H9 (cell line): ENCODE measurements at regions not wholly inside any gene's neighbourhood (a gene's known extent, or its start where the extent isn't known, plus 50 kb on each side); places are given as distances from the start of the nearest gene placed in this dataset.
"Not testable (repeated sequence)": the region's sequence is repeated elsewhere in the genome, so short reads cannot be mapped to it uniquely, and the experiment has no call there.

ENCODE experiments used
- DNase-seq: peaks from one replicate; pipeline ENCODE4 v3.0.0-alpha.2; 2017
- H2AFZ ChIP-seq: one replicate; pipeline ENCODE4 v1.6.1; 2013; ENCODE audit warnings: mild to moderate bottlenecking, low read length, control low read depth, moderate library complexity
- H2AK5ac ChIP-seq: 2 replicates; pipeline ENCODE4 v1.6.1; 2013; ENCODE audit warnings: low read length, control low read depth, mixed read lengths; ENCODE audit not compliant: insufficient read length
- H2BK120ac ChIP-seq: one replicate; pipeline ENCODE4 v1.6.1; 2013; ENCODE audit warnings: low read depth, mild to moderate bottlenecking, low read length, control low read depth, inconsistent platforms; ENCODE audit not compliant: poor library complexity, severe bottlenecking
- H2BK12ac ChIP-seq: 2 replicates; pipeline ENCODE4 v1.6.1; 2013; ENCODE audit warnings: low read length, control low read depth, mixed read lengths, low read depth; ENCODE audit not compliant: insufficient read length
- H2BK15ac ChIP-seq: 2 replicates; pipeline ENCODE4 v1.6.1; 2013; ENCODE audit warnings: low read depth, low read length, control low read depth
- H2BK20ac ChIP-seq: one replicate; pipeline ENCODE4 v1.6.1; 2013; ENCODE audit warnings: low read depth, mild to moderate bottlenecking, low read length, control low read depth, inconsistent platforms; ENCODE audit not compliant: poor library complexity, severe bottlenecking
- H2BK5ac ChIP-seq: 2 replicates; pipeline ENCODE4 v1.6.1; 2013; ENCODE audit warnings: low read length, control low read depth, mixed read lengths; ENCODE audit not compliant: insufficient read length
- H3K14ac ChIP-seq: 2 replicates; pipeline ENCODE4 v1.6.1; 2013; ENCODE audit warnings: low read length, control low read depth; ENCODE audit not compliant: insufficient read depth
- H3K18ac ChIP-seq: 2 replicates; pipeline ENCODE4 v1.6.1; 2013; ENCODE audit warnings: low read depth, mild to moderate bottlenecking, mixed read lengths, low read length, control low read depth; ENCODE audit not compliant: insufficient read length
- H3K23ac ChIP-seq: 2 replicates; pipeline ENCODE4 v1.6.1; 2013; ENCODE audit warnings: low read length, control low read depth, mixed read lengths, low read depth; ENCODE audit not compliant: insufficient read length
- H3K23me2 ChIP-seq: 2 replicates; pipeline ENCODE4 v1.6.1; 2013; ENCODE audit warnings: low read depth, mild to moderate bottlenecking, mixed read lengths, low read length, control low read depth; ENCODE audit not compliant: insufficient read length, poor library complexity, severe bottlenecking
- H3K27ac ChIP-seq: 2 replicates; pipeline ENCODE4 v1.5.1; 2013; ENCODE audit warnings: low read length, control low read depth, mixed read lengths, low read depth; ENCODE audit not compliant: insufficient read length
- H3K27me3 ChIP-seq: 2 replicates; pipeline ENCODE4 v1.6.1; 2013; ENCODE audit warnings: low read length, control low read depth, inconsistent platforms; ENCODE audit not compliant: insufficient read depth
- H3K4ac ChIP-seq: 2 replicates; pipeline ENCODE4 v1.6.1; 2013; ENCODE audit warnings: low read depth, mild to moderate bottlenecking, control low read depth, inconsistent platforms, low read length, moderate library complexity
- H3K4me1 ChIP-seq: 2 replicates; pipeline ENCODE4 v1.6.1; 2013; ENCODE audit warnings: low read length, control low read depth, inconsistent platforms; ENCODE audit not compliant: insufficient read depth
- H3K4me2 ChIP-seq: 2 replicates; pipeline ENCODE4 v1.6.1; 2013; ENCODE audit warnings: low read length, control low read depth, mixed read lengths; ENCODE audit not compliant: insufficient read length, insufficient read depth
- H3K56ac ChIP-seq: 2 replicates; pipeline ENCODE4 v1.6.1; 2013; ENCODE audit warnings: low read depth, mild to moderate bottlenecking, mixed read lengths, low read length, control low read depth; ENCODE audit not compliant: insufficient read length
- H3K79me1 ChIP-seq: 2 replicates; pipeline ENCODE4 v1.6.1; 2013; ENCODE audit warnings: low read depth, mild to moderate bottlenecking, moderate library complexity, low read length, control low read depth, inconsistent platforms; ENCODE audit not compliant: insufficient read depth, poor library complexity, severe bottlenecking
- H3K79me2 ChIP-seq: 2 replicates; pipeline ENCODE4 v1.6.1; 2013; ENCODE audit warnings: low read length, control low read depth, inconsistent platforms; ENCODE audit not compliant: insufficient read depth
- H3K9ac ChIP-seq: 2 replicates; pipeline ENCODE4 v1.6.1; 2013; ENCODE audit warnings: low read length, control low read depth, mixed read lengths; ENCODE audit not compliant: insufficient read length; ENCODE audit errors: extremely low read depth
- H3K9me3 ChIP-seq: one replicate; pipeline ENCODE4 v1.6.1; 2013; ENCODE audit warnings: low read depth, low read length, inconsistent platforms; ENCODE audit not compliant: control insufficient read depth
- H3T11ph ChIP-seq: one replicate; pipeline ENCODE4 v1.6.1; 2013; ENCODE audit warnings: mild to moderate bottlenecking, low read length, control low read depth, inconsistent platforms
- H4K20me1 ChIP-seq: one replicate; pipeline ENCODE4 v1.6.1; 2013; ENCODE audit not compliant: control insufficient read depth, insufficient read length, insufficient read depth
- H4K5ac ChIP-seq: 2 replicates; pipeline ENCODE4 v1.6.1; 2013; ENCODE audit warnings: low read depth, mild to moderate bottlenecking, mixed read lengths, low read length, control low read depth; ENCODE audit not compliant: insufficient read length
- H4K8ac ChIP-seq: replicated peaks from 2 replicates; pipeline ENCODE4 v1.6.1; 2013; ENCODE audit warnings: low read length, control low read depth, mixed read lengths, low read depth; ENCODE audit not compliant: insufficient read length
- H4K91ac ChIP-seq: 2 replicates; pipeline ENCODE4 v1.6.1; 2013; ENCODE audit warnings: low read depth, mild to moderate bottlenecking, moderate library complexity, mixed read lengths, low read length, control low read depth; ENCODE audit not compliant: insufficient read length
- H3K27ac Mint-ChIP-seq, 3 experiments: 2 replicates in 2 of 3; 3 replicates in 1 of 3; pipeline ENCODE4 v1.8.0; 2020 to 2021; ENCODE audit warnings: mixed read lengths in 3 of 3, mild to moderate bottlenecking in 1 of 3, moderate library complexity in 1 of 3
- H3K27me3 Mint-ChIP-seq: 2 replicates; pipeline ENCODE4 v1.8.0; 2021; ENCODE audit warnings: low read depth, mild to moderate bottlenecking, moderate library complexity, mixed read lengths
- H3K36me3 Mint-ChIP-seq, 3 experiments: 2 replicates in 2 of 3; 3 replicates in 1 of 3; pipeline ENCODE4 v1.8.0; 2020 to 2021; ENCODE audit warnings: low read depth in 3 of 3, mixed read lengths in 3 of 3; ENCODE audit not compliant: insufficient read depth in 1 of 3
- H3K4me1 Mint-ChIP-seq, 2 experiments: 2 replicates each; pipeline ENCODE4 v1.8.0; 2020; ENCODE audit warnings: mixed read lengths in 2 of 2
- H3K4me3 Mint-ChIP-seq, 2 experiments: 2 replicates in 1 of 2; 3 replicates in 1 of 2; pipeline ENCODE4 v1.8.0; 2020 to 2021; ENCODE audit warnings: mild to moderate bottlenecking in 2 of 2, mixed read lengths in 2 of 2, moderate library complexity in 1 of 2
- H3K9me3 Mint-ChIP-seq, 2 experiments: 2 replicates in 1 of 2; 3 replicates in 1 of 2; pipeline ENCODE4 v1.8.0; 2020; ENCODE audit warnings: mild to moderate bottlenecking in 2 of 2, mixed read lengths in 2 of 2, moderate library complexity in 1 of 2
- WGBS: extraction: QIAGEN DNeasy Blood & Tissue Kit; methylation state at CpG from one replicate; pipeline ENCODE4 v1.1.7; 2013; ENCODE audit warnings: missing lambda C conversion rate, low lambda C conversion rate, mixed read lengths; ENCODE audit not compliant: insufficient read length; ENCODE audit errors: extremely low coverage; 5-methylcytosine and 5-hydroxymethylcytosine counted together

GRCh38 chr15:84401891-84402840 is 166.6 kb downstream of the GOLGA6L4 start:
- H3K27ac Mint-ChIP-seq, DNase-seq, H4K8ac ChIP-seq, H2BK12ac ChIP-seq, H3K4me1 Mint-ChIP-seq, H3K9ac ChIP-seq, H2AFZ ChIP-seq, H3K9me3 ChIP-seq, H2BK20ac ChIP-seq, H3T11ph ChIP-seq, H3K36me3 Mint-ChIP-seq, H2BK120ac ChIP-seq, H3K23ac ChIP-seq, H2BK15ac ChIP-seq, H3K4ac ChIP-seq, H3K14ac ChIP-seq, H4K20me1 ChIP-seq, H3K18ac ChIP-seq, H3K9me3 Mint-ChIP-seq, H3K23me2 ChIP-seq, H3K27ac ChIP-seq, H3K4me2 ChIP-seq, H3K4me1 ChIP-seq, H2BK5ac ChIP-seq, H3K4me3 Mint-ChIP-seq, H2AK5ac ChIP-seq, H3K79me1 ChIP-seq, H3K56ac ChIP-seq, H4K91ac ChIP-seq, H4K5ac ChIP-seq, H3K79me2 ChIP-seq, H3K27me3 ChIP-seq: not testable (repeated sequence)
- H3K27me3 Mint-ChIP-seq, result peaks cover 26% of the 10 kb centered on the region
- no CpG with 5 or more reads among the region's 14 CpGs for WGBS
